K562 (cell line): ENCODE measurements at regions not wholly inside any gene's neighbourhood (a gene's known extent, or its start where the extent isn't known, plus 50 kb on each side); places are given as distances from the start of the nearest gene placed in this dataset.

Source experiments
- ATAC-seq: fragments of 200-7000 bp; cut with Tn5 transposase; 3 replicates; pipeline ENCODE4 v1.9.1; 2020; ENCODE audit warnings: moderate library complexity
- BruUV-seq: library from RNA; stranded (reverse); fragments of 400-500 nt; replicated peaks from 2 replicates; lab custom pipeline; 2021; lab: Mats Ljungman, UMichigan
- CTCF ChIA-PET: fragments of 300-600 bp; formaldehyde crosslinking; extraction: SDS; loops from one replicate; lab custom pipeline; 2021; ENCODE audit warnings: low intra/inter-chr PET ratio; lab: Yijun Ruan, JAX
- POLR2A ChIA-PET: fragments of 300-600, 350-650 bp; sonication (Branson Sonifier 250); formaldehyde crosslinking; extraction: SDS; loops from one replicate; lab custom pipeline; 2021; ENCODE audit warnings: antibody characterized with exemption, inconsistent platforms; lab: Yijun Ruan, JAX
- DNase-seq, 4 experiments: peaks; one replicate each; pipeline versions ENCODE4 v3.0.0 to v3.0.0-alpha.2; 2011 to 2018; ENCODE audit warnings: low spot score in 3 of 4, mixed read lengths in 3 of 4; ENCODE audit errors: extremely low read depth in 1 of 4
- FAIRE-seq: peaks from 2 replicates; lab custom pipeline; 2011; peaks lifted over from hg19 to GRCh38; lab: Jason Lieb, UNC
- H2AFZ ChIP-seq: 2 replicates; pipeline ENCODE4 v1.6.0; 2011; ENCODE audit warnings: low read depth, low read length, control low read depth, inconsistent platforms
- H3K27ac ChIP-seq: fragments of 200-600 bp; 3 replicates; pipeline ENCODE4 v1.8.0; 2011; ENCODE audit warnings: low read depth, mild to moderate bottlenecking, control low read depth, inconsistent platforms, low read length, moderate library complexity, mixed read lengths; ENCODE audit errors: extremely low read depth
- H3K27me3 ChIP-seq, 2 experiments: fragments of 300-600 bp in 1 of 2; 2 replicates in 1 of 2; 3 replicates in 1 of 2; pipeline versions ENCODE4 v1.6.0 to v1.8.0; 2011; ENCODE audit warnings: inconsistent platforms in 2 of 2, low read length in 2 of 2, mild to moderate bottlenecking in 1 of 2, mixed read lengths in 1 of 2, moderate library complexity in 1 of 2; ENCODE audit not compliant: control insufficient read depth in 2 of 2, insufficient read depth in 2 of 2
- H3K36me3 ChIP-seq: fragments of 300-600 bp; 3 replicates; pipeline ENCODE4 v1.8.0; 2011; ENCODE audit warnings: mild to moderate bottlenecking, low read length, inconsistent platforms; ENCODE audit not compliant: control insufficient read depth, insufficient read depth
- H3K4me1 ChIP-seq, 2 experiments: fragments of 200-600 bp in 1 of 2; replicated peaks in 1 of 2; 2 replicates in 1 of 2; 3 replicates in 1 of 2; pipeline versions ENCODE4 v1.5.1 to v1.8.0; 2011; ENCODE audit warnings: inconsistent platforms in 2 of 2, low read length in 2 of 2, mild to moderate bottlenecking in 1 of 2, mixed read lengths in 1 of 2, moderate library complexity in 1 of 2; ENCODE audit not compliant: control insufficient read depth in 2 of 2, insufficient read depth in 2 of 2
- H3K4me2 ChIP-seq: 2 replicates; pipeline ENCODE4 v1.6.1; 2011; ENCODE audit warnings: low read length, control low read depth, inconsistent platforms, mixed read lengths; ENCODE audit not compliant: insufficient read depth
- H3K4me3 ChIP-seq: fragments of 200-600 bp; sonication (generic), shearing (Covaris generic); 2 replicates; pipeline ENCODE4 v1.5.1; 2016; ENCODE audit warnings: control low read depth, inconsistent platforms
- H3K79me2 ChIP-seq: fragments of 200-600 bp; 3 replicates; pipeline ENCODE4 v1.8.0; 2011; ENCODE audit warnings: low read length, inconsistent platforms; ENCODE audit not compliant: control insufficient read depth, insufficient read depth
- H3K9ac ChIP-seq, 2 experiments: 2 replicates each; pipeline versions ENCODE4 v1.6.0 to v1.6.1; 2011; ENCODE audit warnings: low read depth in 2 of 2, low read length in 2 of 2, control low read depth in 1 of 2, inconsistent platforms in 1 of 2, mild to moderate bottlenecking in 1 of 2, mixed read lengths in 1 of 2; ENCODE audit not compliant: insufficient read depth in 1 of 2
- H3K9me1 ChIP-seq: one replicate; pipeline ENCODE4 v1.6.0; 2011; ENCODE audit warnings: inconsistent platforms, mild to moderate bottlenecking, low read length, moderate library complexity; ENCODE audit not compliant: control insufficient read depth, insufficient read depth
- H3K9me3 ChIP-seq: replicated peaks from 2 replicates; pipeline ENCODE4 v1.5.1; 2011; ENCODE audit warnings: low read depth, low read length, inconsistent platforms; ENCODE audit not compliant: control insufficient read depth, insufficient read depth
- H4K20me1 ChIP-seq: replicated peaks from 2 replicates; pipeline ENCODE4 v1.6.1; 2011; ENCODE audit warnings: low read length, inconsistent platforms, mixed read lengths; ENCODE audit not compliant: control insufficient read depth, insufficient read depth
- CBFA2T2 ChIP-seq: fragments of 450-650 bp; conservative IDR thresholded peaks from 2 replicates; pipeline ENCODE4 v1.6.1; 2017; ENCODE audit warnings: mild to moderate bottlenecking
- HDAC3 ChIP-seq: fragments of 450-650 bp; IDR thresholded peaks from 2 replicates; pipeline ENCODE4 v1.6.1; 2018; ENCODE audit warnings: borderline replicate concordance, mild to moderate bottlenecking, moderate library complexity; ENCODE audit not compliant: partially characterized antibody
- HDAC6 ChIP-seq: IDR thresholded peaks from 2 replicates; pipeline ENCODE4 v1.6.1; 2012; ENCODE audit warnings: low read depth, mild to moderate bottlenecking, control low read depth, inconsistent platforms, low read length, moderate library complexity
- HNRNPK ChIP-seq: fragments of 200-400 bp; formaldehyde crosslinking; IDR thresholded peaks from one replicate; pipeline ENCODE4 v1.6.1; 2018; ENCODE audit warnings: mild to moderate bottlenecking, low read depth, low read length; ENCODE audit not compliant: poor library complexity, severe bottlenecking
- MTF1 ChIP-seq: fragments of 250-450 bp; sonication (Bioruptor Pico); IDR thresholded peaks from 2 replicates; pipeline ENCODE4 v1.9.0; 2021; ENCODE audit warnings: moderate library complexity, mild to moderate bottlenecking, inconsistent platforms, borderline replicate concordance
- NCOA4 ChIP-seq: fragments of 450-650 bp; IDR thresholded peaks from 2 replicates; pipeline ENCODE4 v1.6.1; 2018; ENCODE audit warnings: mild to moderate bottlenecking; ENCODE audit not compliant: partially characterized antibody
- NR1H2 ChIP-seq: sonication (generic); formaldehyde crosslinking; IDR thresholded peaks from 2 replicates; pipeline ENCODE4 v1.4.0; 2020; ENCODE audit warnings: mild to moderate bottlenecking, missing genetic modification reagents
- NR2C1 ChIP-seq, 2 experiments: fragments of 450-650 bp; IDR thresholded peaks; 2 replicates each; pipeline ENCODE4 v1.6.1; 2017; ENCODE audit warnings: mild to moderate bottlenecking in 2 of 2, antibody characterized with exemption in 1 of 2, inconsistent platforms in 1 of 2, missing compliant biosample characterization in 1 of 2, missing genetic modification characterization in 1 of 2
- POLR3G ChIP-seq: IDR thresholded peaks from 2 replicates; pipeline ENCODE4 v1.6.1; 2011; ENCODE audit not compliant: insufficient read length, insufficient replicate concordance; ENCODE audit errors: extremely low read depth
- TGIF2 ChIP-seq: sonication (generic); formaldehyde crosslinking; IDR thresholded peaks from 2 replicates; pipeline ENCODE4 v1.8.1; 2022; ENCODE audit warnings: mild to moderate bottlenecking, missing genetic modification reagents, moderate library complexity
- VEZF1 ChIP-seq: fragments of 200-800 bp; sonication (Bioruptor generic); IDR thresholded peaks from 2 replicates; pipeline ENCODE4 v1.6.1; 2017; ENCODE audit warnings: missing genetic modification characterization, missing compliant biosample characterization
- ZBTB11 ChIP-seq, 3 experiments: fragments of 200-800 bp in 1 of 3; fragments of 250-450 bp in 1 of 3; fragments of 450-650 bp in 1 of 3; sonication (Bioruptor Pico) in 1 of 3; sonication (Bioruptor generic) in 1 of 3; formaldehyde crosslinking in 1 of 3; IDR thresholded peaks; 2 replicates each; pipeline versions ENCODE4 v1.6.1 to v1.8.0; 2016 to 2022; ENCODE audit warnings: mild to moderate bottlenecking in 2 of 3, missing genetic modification characterization in 2 of 3, missing compliant biosample characterization in 1 of 3, moderate library complexity in 1 of 3
- ZNF143 ChIP-seq: sonication (generic); formaldehyde crosslinking; IDR thresholded peaks from 2 replicates; pipeline ENCODE4 v1.9.0; 2022; ENCODE audit warnings: mild to moderate bottlenecking, missing genetic modification reagents
- WGBS: fragments of 100-300 bp; shearing (Covaris generic); methylation state at CpG from one replicate; pipeline ENCODE4 v1.1.6; 2016; ENCODE audit warnings: low coverage, mixed read lengths; ENCODE audit not compliant: insufficient coverage; ENCODE audit errors: missing lambda C conversion rate; 5-methylcytosine and 5-hydroxymethylcytosine counted together
- in situ Hi-C: fragments of 300-500 bp; cut with MboI; formaldehyde crosslinking; loops from 4 replicates; pipeline ENCODE4 v1.15.0; 2018; ENCODE audit warnings: inconsistent platforms, mixed read lengths
- intact Hi-C: fragments of 100-400 bp; cut with micrococcal nuclease; formaldehyde crosslinking; loops from 2 replicates; pipeline ENCODE4 v1.14.2; 2022

- ATAC-seq: no peak
These were observed 528.9 kb downstream of the TMX3 start for GRCh38 chr18:68186039-68186438.

More at GRCh38 chr18:68186039-68186438, 528.9 kb downstream of the TMX3 start:
- no TSS peak for BruUV-seq
- H3K4me3 ChIP-seq: no peak overlapping the region
- no peak overlapping the region for H2AFZ ChIP-seq
- WGBS: 0% methylated on average over 5 of the region's 5 CpGs
- H3K4me1 ChIP-seq: no peaks in the 10 kb centered on the region
- in situ Hi-C loops (no loop called here), intact Hi-C loops (no loop called here)
- POLR2A ChIA-PET: no interaction called here
- TF ChIP-seq HDAC3: no peak
- no peak for TF ChIP-seq VEZF1 (CRISPR knock-in tag)
- no peak for TF ChIP-seq NCOA4
- no peak for TF ChIP-seq CBFA2T2
- TF ChIP-seq NR2C1 (IDR thresholded peaks at IDR 0.05): no peak
- TF ChIP-seq NR2C1 (tag; IDR thresholded peaks at IDR 0.05): no peak
- TF ChIP-seq TGIF2 (CRISPR knock-in tag): no peak
- no peak for TF ChIP-seq NR1H2 (CRISPR knock-in tag)
- TF ChIP-seq HDAC6: no peak
- no peak for TF ChIP-seq MTF1 (CRISPR knock-in tag)
- no peak for TF ChIP-seq HNRNPK
- no peak for TF ChIP-seq ZNF143
- no peak for TF ChIP-seq ZBTB11 (CRISPR knock-in tag; IDR thresholded peaks at IDR 0.05)
- TF ChIP-seq POLR3G: no peak
- CTCF ChIA-PET: no interaction called here
- no peak for FAIRE-seq
- H3K36me3 ChIP-seq: no peaks in the 10 kb centered on the region
- H3K79me2 ChIP-seq: no peaks in the 10 kb centered on the region
- H3K27me3 ChIP-seq: no peaks in the 10 kb centered on the region
- no peaks in the 10 kb centered on the region for H4K20me1 ChIP-seq
- H3K9ac ChIP-seq: no peak overlapping the region
- H3K4me2 ChIP-seq: no peak overlapping the region
- H3K9me1 ChIP-seq: no peaks in the 10 kb centered on the region
- no peaks in the 10 kb centered on the region for H3K9me3 ChIP-seq
- DNase-seq: no peak
- H3K27ac ChIP-seq: no peak overlapping the region
